ENCODE measurements at regions not wholly inside any gene's neighbourhood (a gene's known extent, or its start where the extent isn't known, plus 50 kb on each side); places are given as distances from the start of the nearest gene placed in this dataset.

GRCh38 chr4:119971431-119972084 lies 95.1 kb downstream of the MAD2L1 start:
- TF ChIP-seq CTCF (IDR thresholded peaks at IDR 0.05 in 2 of 3, conservative IDR thresholded peaks at IDR 0.05 in 1 of 3; ENCODE audit: insufficient read depth in 2 of 3, low read depth in 1 of 3, low read length in 3 of 3): no peak
- no peak for TF ChIP-seq SP1 (CRISPR knock-in tag; IDR thresholded peaks at IDR 0.05)
- TF ChIP-seq HMGXB4 (CRISPR knock-in tag; IDR thresholded peaks at IDR 0.05): no peak

Data from K562 (cell line).